Stimulated activated CD8-positive, alpha-beta memory T cell treated with anti-CD3 and anti-CD28 coated beads, Interleukin-7, amount 100 ng/mL, for 4 hours (primary cell): ENCODE measurements at regions not wholly inside any gene's neighbourhood (a gene's known extent, or its start where the extent isn't known, plus 50 kb on each side); places are given as distances from the start of the nearest gene placed in this dataset.

ENCODE experiments used
- DNase-seq, 2 donors: peaks; one replicate each; pipeline ENCODE4 v3.0.0-alpha.2; 2020; ENCODE audit warnings: low read depth in 2 of 2

- DNase-seq: no peak
Observed at GRCh38 chr20:58091810-58092209, 136.6 kb downstream of the ANKRD60 start.

- DNase-seq: no peak
Observed at GRCh38 chr20:58090161-58090560, 138.3 kb downstream of the ANKRD60 start.

DNA sequence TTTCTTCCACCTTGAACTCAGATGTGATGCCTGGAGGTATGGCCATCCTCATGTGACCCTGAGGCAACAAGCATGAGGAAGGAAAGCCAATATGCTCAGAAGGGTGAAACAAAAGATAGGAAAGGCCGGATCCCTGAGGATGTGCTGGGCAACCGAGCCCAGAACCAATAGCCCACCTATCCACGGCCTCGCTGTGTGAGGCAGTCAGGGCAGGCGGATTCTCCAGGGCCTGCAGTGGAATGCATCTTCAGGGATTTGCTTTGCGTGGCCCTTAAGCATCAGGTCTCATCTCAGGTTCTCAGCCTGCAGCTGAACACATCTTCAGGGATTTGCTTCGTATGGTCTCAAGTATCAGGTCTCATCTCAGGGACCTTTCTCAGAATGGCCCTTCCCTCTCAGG is 139.8 kb downstream of the ANKRD60 start:
- DNase-seq: no peak

GRCh38 chr20:58088105-58088504 is 140.3 kb downstream of the ANKRD60 start:
- DNase-seq: no peak

- no peak for DNase-seq
Observed at GRCh38 chr20:58087562-58087858, 140.9 kb downstream of the ANKRD60 start.

GRCh38 chr20:58086763-58087561 is 141.5 kb downstream of the ANKRD60 start:
- DNase-seq: no peak

- no peak for DNase-seq
Observed at GRCh38 chr20:58084966-58085365, 143.5 kb downstream of the ANKRD60 start.

- DNase-seq: no peak
Observed at GRCh38 chr20:58084566-58084965, 143.9 kb downstream of the ANKRD60 start.

GRCh38 chr20:58081846-58082245 is 146.6 kb downstream of the ANKRD60 start:
- no peak for DNase-seq

GRCh38 chr20:58078741-58079522 is 149.5 kb downstream of the ANKRD60 start:
- no peak for DNase-seq

GRCh38 chr20:58077282-58077681 is 151.2 kb downstream of the ANKRD60 start:
- no peak for DNase-seq

DNA sequence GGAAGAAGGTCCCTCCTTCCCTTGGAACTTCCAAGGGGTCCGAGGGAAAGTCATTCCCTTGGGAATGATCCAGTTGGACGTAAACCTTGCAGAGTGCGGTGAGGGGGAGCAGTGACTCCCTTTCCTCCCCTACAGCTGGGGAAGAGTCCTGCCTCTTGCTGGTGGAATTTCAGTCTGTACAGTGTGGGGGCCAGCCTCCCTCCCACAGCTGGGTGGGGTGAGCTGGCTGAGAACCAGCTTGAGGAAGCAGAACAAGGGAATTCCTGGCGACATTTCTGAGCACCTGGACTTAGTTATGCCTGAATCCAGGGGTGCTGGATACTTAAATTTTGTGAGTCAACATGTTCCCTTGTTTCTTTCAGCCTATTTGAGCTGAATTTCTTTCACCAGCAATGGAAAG is 152.0 kb downstream of the ANKRD60 start:
- DNase-seq: no peak

- DNase-seq: no peak
Observed at GRCh38 chr20:58075586-58076345, 152.7 kb downstream of the ANKRD60 start.

DNA sequence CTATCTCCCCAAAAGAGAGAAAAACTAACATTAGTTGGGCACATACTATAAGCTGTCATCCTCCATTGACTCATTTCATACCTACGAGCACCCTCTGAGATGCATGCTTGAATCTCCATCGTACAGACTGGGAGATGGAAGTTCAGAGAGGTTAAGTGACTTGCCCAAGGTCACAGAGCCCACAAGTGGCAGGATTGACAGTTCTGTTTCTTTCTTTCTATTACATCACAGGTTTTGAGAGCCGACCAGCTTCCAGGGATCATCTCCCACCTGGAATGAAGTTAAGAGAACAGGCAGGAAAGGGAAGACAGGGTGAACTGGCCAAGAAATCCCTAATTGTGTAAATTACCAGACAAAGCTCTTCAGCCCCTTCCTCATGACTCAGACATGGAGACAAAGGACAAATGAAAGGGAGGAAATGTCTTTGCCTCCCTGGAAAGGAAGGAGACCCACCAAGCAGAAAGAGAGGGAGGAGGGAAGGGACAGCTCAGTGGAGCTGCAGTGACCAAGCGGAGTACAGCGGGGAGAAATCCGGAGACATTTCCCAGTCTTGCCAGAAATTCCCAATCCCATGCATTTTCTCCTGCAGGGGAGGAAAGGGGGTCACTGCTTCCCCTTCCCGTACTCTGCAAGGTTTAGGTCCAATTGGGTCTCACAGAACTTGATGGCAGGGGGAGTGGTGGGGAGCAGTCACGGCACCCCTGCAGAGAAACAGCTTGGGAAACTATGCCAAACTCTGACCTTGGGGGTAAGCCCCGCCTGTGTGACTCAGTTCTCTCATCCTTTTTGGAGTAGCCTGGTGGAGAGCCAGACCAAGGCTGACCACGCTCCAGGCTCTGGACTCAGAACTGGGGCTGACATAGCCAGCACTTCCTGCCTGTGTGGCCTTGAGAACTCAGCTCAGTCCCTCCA is 154.3 kb downstream of the ANKRD60 start:
- DNase-seq: no peak

GRCh38 chr20:58072695-58073671 is 155.5 kb downstream of the ANKRD60 start:
- no peak for DNase-seq

- DNase-seq: no peak
Observed at GRCh38 chr20:58071991-58072390, 156.5 kb downstream of the ANKRD60 start.

GRCh38 chr20:58071298-58071697 is 157.2 kb downstream of the ANKRD60 start:
- no peak for DNase-seq

GRCh38 chr20:58070664-58071196 is 157.7 kb downstream of the ANKRD60 start:
- no peak for DNase-seq

GRCh38 chr20:58069796-58070663 is 158.4 kb downstream of the ANKRD60 start:
- DNase-seq: no peak
